C4-2B (cell line): ENCODE measurements at regions not wholly inside any gene's neighbourhood (a gene's known extent, or its start where the extent isn't known, plus 50 kb on each side); places are given as distances from the start of the nearest gene placed in this dataset.

Experiments used
- H3K27ac ChIP-seq: fragments of 450-650 bp; 2 replicates; pipeline ENCODE4 v1.5.1; 2017
- CTCF ChIP-seq: fragments of 450-650 bp; conservative IDR thresholded peaks from 2 replicates; pipeline ENCODE4 v1.5.1; 2017; ENCODE audit warnings: mild to moderate bottlenecking
- ZFX ChIP-seq: fragments of 450-650 bp; IDR thresholded peaks from 2 replicates; pipeline ENCODE4 v1.6.1; 2017

GRCh38 chr2:158049129-158049855, 52.4 kb upstream of the UPP2 start:
- no peak overlapping the region for H3K27ac ChIP-seq
- TF ChIP-seq ZFX (no peak), CTCF (no peak)

GRCh38 chr2:158048327-158048726, 53.3 kb upstream of the UPP2 start:
- TF ChIP-seq CTCF, result no peak
- TF ChIP-seq ZFX, result no peak
- H3K27ac ChIP-seq, result no peak overlapping the region

- no peak overlapping the region for H3K27ac ChIP-seq
- TF ChIP-seq ZFX, result no peak
These were observed 54.5 kb upstream of the UPP2 start for GRCh38 chr2:158047156-158047611.

DNA sequence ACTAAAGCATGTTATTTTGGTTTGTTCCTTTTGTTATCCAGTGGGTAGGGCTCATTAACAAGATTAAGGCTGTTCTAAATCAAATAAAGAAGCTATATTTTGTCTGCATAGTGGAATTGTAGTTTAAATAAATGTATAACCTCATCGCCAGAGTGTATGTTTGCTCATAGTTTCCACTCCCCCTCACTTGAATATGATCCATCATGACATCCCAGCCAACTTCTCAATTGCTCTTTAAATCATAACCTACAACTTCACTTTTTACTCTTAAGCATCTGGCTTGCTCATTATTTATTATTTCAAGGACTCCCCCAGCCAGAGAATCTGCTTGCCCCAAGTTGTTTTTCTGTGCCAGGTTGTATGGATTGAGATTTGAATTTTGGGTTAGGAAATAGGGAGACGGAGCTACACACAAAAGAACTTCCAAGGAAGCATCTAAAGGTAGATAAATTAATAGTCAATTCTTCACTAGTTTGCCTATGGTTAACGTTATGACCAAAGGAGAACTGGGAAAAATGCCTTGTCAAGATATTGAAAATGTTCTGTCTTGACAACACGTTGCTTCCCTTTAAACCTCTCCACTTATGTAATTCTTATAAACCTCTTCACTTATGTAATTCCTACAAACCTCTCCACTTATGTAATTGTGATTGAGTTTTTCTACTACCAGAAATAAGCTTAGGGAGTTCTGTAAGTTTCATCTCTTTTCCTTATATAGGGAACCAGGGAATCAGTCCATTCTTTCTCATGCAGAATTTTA, 55.4 kb upstream of the UPP2 start:
- H3K27ac ChIP-seq, result no peak overlapping the region
- TF ChIP-seq CTCF, result no peak
- no peak for TF ChIP-seq ZFX

DNA sequence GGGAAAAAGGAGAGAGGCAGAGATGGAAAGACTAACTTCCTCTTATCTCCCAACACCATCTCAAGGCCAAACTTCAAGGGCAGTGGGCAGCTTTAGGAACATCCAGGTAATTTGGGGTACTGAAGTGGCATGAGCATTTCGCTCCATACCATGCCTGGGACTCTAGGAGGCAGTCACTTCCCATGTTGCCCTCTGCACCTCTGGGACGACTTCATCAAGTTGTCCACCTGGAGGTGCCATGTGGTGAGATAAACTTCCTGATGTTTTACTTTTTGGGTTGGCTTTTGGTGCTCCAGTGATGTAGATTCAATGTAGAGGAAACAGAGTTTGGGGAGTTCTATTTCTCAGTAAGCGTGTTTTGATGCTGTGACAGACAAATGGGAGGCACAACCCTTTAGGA, 56.3 kb upstream of the UPP2 start:
- no peak for TF ChIP-seq ZFX
- TF ChIP-seq CTCF, result peak; percentile 46
- H3K27ac ChIP-seq, result no peak overlapping the region

- TF ChIP-seq CTCF, result no peak
- no peak for TF ChIP-seq ZFX
These were observed 58.3 kb upstream of the UPP2 start for GRCh38 chr2:158043181-158043948.

DNA sequence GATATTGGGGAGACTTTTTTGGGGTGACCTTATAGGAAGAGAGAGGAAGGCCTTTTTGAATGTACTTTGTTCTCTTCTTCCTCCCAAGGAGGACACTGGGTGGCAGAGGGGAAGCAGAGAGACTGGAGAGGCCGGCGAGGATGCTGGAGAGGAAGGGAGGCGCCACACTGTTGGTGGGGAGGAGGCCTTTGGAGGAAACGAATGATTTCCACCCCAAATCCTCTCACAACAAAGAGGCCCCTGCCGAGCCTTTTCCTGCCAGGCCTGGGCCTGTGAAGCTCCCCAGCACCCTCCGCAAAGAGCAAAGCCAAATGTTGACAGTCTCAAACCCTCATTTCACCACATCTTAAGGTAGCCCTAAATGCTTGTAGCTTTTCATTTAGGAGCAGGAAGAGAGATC, 59.0 kb upstream of the UPP2 start:
- no peak overlapping the region for H3K27ac ChIP-seq
- TF ChIP-seq ZFX (no peak), CTCF (no peak)

More at GRCh38 chr2:158043181-158043948, 58.3 kb upstream of the UPP2 start:
- H3K27ac ChIP-seq, result no peak overlapping the region
